HepG2 (cell line): ENCODE measurements at regions not wholly inside any gene's neighbourhood (a gene's known extent, or its start where the extent isn't known, plus 50 kb on each side); places are given as distances from the start of the nearest gene placed in this dataset.

Experiments used
- ATAC-seq: fragments of 200-7000 bp; cut with Tn5 transposase; 3 replicates; pipeline ENCODE4 v1.9.1; 2020; ENCODE audit warnings: mild to moderate bottlenecking, moderate library complexity
- BruUV-seq: library from RNA; stranded (reverse); fragments of 400-500 nt; replicated peaks from 2 replicates; lab custom pipeline; 2021; lab: Mats Ljungman, UMichigan
- CTCF ChIA-PET: fragments of 300-600 bp; formaldehyde crosslinking; extraction: SDS; loops from one replicate; lab custom pipeline; 2021; ENCODE audit warnings: low total read pairs, inconsistent platforms, low intra/inter-chr PET ratio; lab: Yijun Ruan, JAX
- POLR2A ChIA-PET: fragments of 350-600 bp; sonication (Branson Sonifier 250); formaldehyde crosslinking; loops from one replicate; lab custom pipeline; 2020; ENCODE audit warnings: antibody characterized with exemption, inconsistent platforms; lab: Yijun Ruan, JAX
- DNase-seq: peaks from one replicate; pipeline ENCODE4 v3.0.0-alpha.2; 2015; ENCODE audit warnings: low spot score
- FAIRE-seq: peaks from 3 replicates; lab custom pipeline; 2011; peaks lifted over from hg19 to GRCh38; lab: Jason Lieb, UNC
- H2AFZ ChIP-seq: one replicate; pipeline ENCODE4 v1.6.1; 2011; ENCODE audit warnings: low read length, inconsistent platforms
- H3K27ac ChIP-seq: fragments of 300-600 bp; 3 replicates; pipeline ENCODE4 v1.8.0; 2011; ENCODE audit warnings: mixed run types, mild to moderate bottlenecking, mixed read lengths, low read length, inconsistent platforms; ENCODE audit not compliant: insufficient read depth; ENCODE audit errors: extremely low read length
- H3K27me3 ChIP-seq, 2 experiments: fragments of 200-600 bp in 1 of 2; 2 replicates in 1 of 2; 3 replicates in 1 of 2; pipeline versions ENCODE4 v1.6.0 to v1.8.0; 2011; ENCODE audit warnings: low read length in 2 of 2, mild to moderate bottlenecking in 2 of 2, moderate library complexity in 2 of 2, inconsistent platforms in 1 of 2; ENCODE audit not compliant: insufficient read depth in 2 of 2, control insufficient read depth in 1 of 2
- H3K36me3 ChIP-seq, 2 experiments: fragments of 200-600 bp in 1 of 2; replicated peaks in 1 of 2; 2 replicates in 1 of 2; 3 replicates in 1 of 2; pipeline versions ENCODE4 v1.5.1 to v1.8.0; 2011; ENCODE audit warnings: low read length in 2 of 2, inconsistent platforms in 1 of 2; ENCODE audit not compliant: insufficient read depth in 2 of 2, control insufficient read depth in 1 of 2
- H3K4me1 ChIP-seq: 2 replicates; pipeline ENCODE4 v1.5.1; 2012; ENCODE audit warnings: low read length, inconsistent platforms; ENCODE audit not compliant: insufficient read depth
- H3K4me2 ChIP-seq: 2 replicates; pipeline ENCODE4 v1.6.0; 2011; ENCODE audit warnings: low read depth, low read length, inconsistent platforms
- H3K4me3 ChIP-seq, 3 experiments: fragments of 200-600 bp in 1 of 3; sonication (generic), shearing (Covaris generic) in 1 of 3; replicated peaks in 1 of 3; 2 replicates each; pipeline ENCODE4 v1.5.1; 2011 to 2016; ENCODE audit warnings: low read length in 3 of 3, inconsistent platforms in 2 of 3, low read depth in 2 of 3, mild to moderate bottlenecking in 2 of 3, control low read depth in 1 of 3, mixed read lengths in 1 of 3; ENCODE audit not compliant: insufficient read depth in 1 of 3
- H3K79me2 ChIP-seq: one replicate; pipeline ENCODE4 v1.6.1; 2011; ENCODE audit warnings: low read length, inconsistent platforms; ENCODE audit not compliant: insufficient read depth
- H3K9ac ChIP-seq: 2 replicates; pipeline ENCODE4 v1.6.0; 2011; ENCODE audit warnings: mild to moderate bottlenecking, low read depth, low read length, inconsistent platforms; ENCODE audit not compliant: insufficient read depth
- H3K9me3 ChIP-seq: 2 replicates; pipeline ENCODE4 v1.5.1; 2012; ENCODE audit warnings: mild to moderate bottlenecking, low read length
- H4K20me1 ChIP-seq: 2 replicates; pipeline ENCODE4 v1.6.0; 2011; ENCODE audit warnings: inconsistent platforms, mild to moderate bottlenecking, low read length, moderate library complexity; ENCODE audit not compliant: insufficient read depth
- ELF4 ChIP-seq: sonication (generic); formaldehyde crosslinking; IDR thresholded peaks from 2 replicates; pipeline ENCODE4 v1.5.0; 2020; ENCODE audit warnings: missing genetic modification reagents, mild to moderate bottlenecking, moderate library complexity, borderline replicate concordance
- ETS1 ChIP-seq: sonication (generic); formaldehyde crosslinking; IDR thresholded peaks from 2 replicates; pipeline ENCODE4 v1.4.0; 2020; ENCODE audit warnings: missing genetic modification reagents
- FOSL2 ChIP-seq: sonication (generic); formaldehyde crosslinking; IDR thresholded peaks from 2 replicates; pipeline ENCODE4 v1.4.0; 2020; ENCODE audit warnings: missing genetic modification reagents
- FOXC1 ChIP-seq: sonication (generic); formaldehyde crosslinking; IDR thresholded peaks from 2 replicates; pipeline ENCODE4 v1.8.0; 2022; ENCODE audit warnings: mild to moderate bottlenecking, missing genetic modification reagents, borderline replicate concordance
- KAT8 ChIP-seq: IDR thresholded peaks from 2 replicates; pipeline ENCODE4 v1.6.1; 2016; ENCODE audit warnings: missing genetic modification reagents, missing compliant biosample characterization
- NKX3-1 ChIP-seq: sonication (generic); formaldehyde crosslinking; IDR thresholded peaks from 2 replicates; pipeline ENCODE4 v1.5.0; 2020; ENCODE audit warnings: missing genetic modification reagents
- SAP130 ChIP-seq: IDR thresholded peaks from 2 replicates; pipeline ENCODE4 v1.6.1; 2016; ENCODE audit warnings: low read depth
- SOX6 ChIP-seq, 2 experiments: fragments of 450-650 bp in 1 of 2; sonication (generic) in 1 of 2; formaldehyde crosslinking in 1 of 2; IDR thresholded peaks; 2 replicates each; pipeline versions ENCODE4 v1.4.0 to v1.6.1; 2017 to 2020; ENCODE audit warnings: antibody characterized with exemption in 1 of 2, mild to moderate bottlenecking in 1 of 2, missing genetic modification reagents in 1 of 2
- SP4 ChIP-seq: sonication (generic); formaldehyde crosslinking; IDR thresholded peaks from 2 replicates; pipeline ENCODE4 v1.8.1; 2023; ENCODE audit warnings: mild to moderate bottlenecking, missing genetic modification reagents
- TEAD3 ChIP-seq: optimal IDR thresholded peaks from 2 replicates; pipeline ENCODE3; 2016; ENCODE audit warnings: borderline replicate concordance
- THRA ChIP-seq: sonication (generic); formaldehyde crosslinking; IDR thresholded peaks from 2 replicates; pipeline ENCODE4 v1.4.0; 2020; ENCODE audit warnings: missing genetic modification reagents, borderline replicate concordance
- ZNF12 ChIP-seq: sonication (generic); formaldehyde crosslinking; IDR thresholded peaks from 2 replicates; pipeline ENCODE4 v1.5.0; 2020; ENCODE audit warnings: missing genetic modification reagents
- ZNF326 ChIP-seq: sonication (generic); formaldehyde crosslinking; IDR thresholded peaks from 2 replicates; pipeline ENCODE4 v1.4.0; 2020; ENCODE audit warnings: missing genetic modification reagents, borderline replicate concordance
- ZNF503 ChIP-seq: sonication (generic); formaldehyde crosslinking; IDR thresholded peaks from 2 replicates; pipeline ENCODE4 v1.4.0; 2020; ENCODE audit warnings: missing genetic modification reagents
- ZNF513 ChIP-seq: sonication (generic); formaldehyde crosslinking; conservative IDR thresholded peaks from 2 replicates; pipeline ENCODE4 v1.5.0; 2020; ENCODE audit warnings: missing genetic modification reagents
- ZNF691 ChIP-seq: sonication (generic); formaldehyde crosslinking; IDR thresholded peaks from 2 replicates; pipeline ENCODE4 v1.4.0; 2020; ENCODE audit warnings: missing genetic modification reagents, low read depth, mild to moderate bottlenecking, borderline replicate concordance
- ZNF781 ChIP-seq: sonication (generic); formaldehyde crosslinking; IDR thresholded peaks from 2 replicates; pipeline ENCODE4 v1.5.1; 2020; ENCODE audit warnings: borderline replicate concordance, mild to moderate bottlenecking, missing genetic modification reagents; ENCODE audit errors: not compliant biosample characterization
- WGBS: methylation state at CpG from one replicate; pipeline ENCODE4 v1.1.6; 2017; ENCODE audit warnings: low lambda C conversion rate; 5-methylcytosine and 5-hydroxymethylcytosine counted together
- in situ Hi-C: cut with HindIII; loops from 2 replicates; pipeline ENCODE4 v1.10.0; 2017; ENCODE audit warnings: low pct_unique_long_range_greater_than_20kb; ENCODE audit not compliant: extremely low pct_ligation_motif_present
- intact Hi-C: fragments of 100-400 bp; cut with micrococcal nuclease; formaldehyde crosslinking; loops from one replicate; pipeline ENCODE4 v1.10.0; 2022; ENCODE audit not compliant: unreplicated experiment

- ATAC-seq (peak; percentile 99), DNase-seq (peak; percentile 81), FAIRE-seq (peak; percentile 79)
- H3K79me2 ChIP-seq = no peaks in the 10 kb centered on the region
- no peak overlapping the region for H2AFZ ChIP-seq
- BruUV-seq = no TSS peak
- H3K9me3 ChIP-seq = no peaks in the 10 kb centered on the region
- no peak overlapping the region for H3K9ac ChIP-seq
- H3K4me1 ChIP-seq = no peaks in the 10 kb centered on the region
- no peak overlapping the region for H3K4me2 ChIP-seq
- H4K20me1 ChIP-seq = no peaks in the 10 kb centered on the region
- no peak overlapping the region for H3K4me3 ChIP-seq
- H3K27me3 ChIP-seq = peaks cover 5 to 56% of the 10 kb centered on the region in 2 experiments; a peak in 4 of 5 replicates
- intact Hi-C loops = loop anchor here (1.0 to 2.0 kb wide), 2 partner anchors 120 to 333 kb away; no protein-coding TSS in a partner anchor
- ChIA-PET CTCF (interaction anchor here (0.9 to 1.3 kb wide), 2 partner anchors 65 to 333 kb away, joined by 4 to 5 read pairs; no protein-coding TSS in a partner anchor), POLR2A (interaction anchor here (0.6 to 1.2 kb wide), 2 partner anchors 57 to 121 kb away, joined by 4 to 6 read pairs; no protein-coding TSS in a partner anchor)
- H3K36me3 ChIP-seq = no peaks in the 10 kb centered on the region
- H3K27ac ChIP-seq = no peak overlapping the region
- WGBS = 3% methylated on average over 3 of the region's 3 CpGs
- in situ Hi-C loops = no loop called here
- peak; percentile 54 for TF ChIP-seq ZNF12 (CRISPR knock-in tag)
- peak; percentile 81 for TF ChIP-seq TEAD3 (CRISPR knock-in tag)
- TF ChIP-seq ZNF513 = no peak
- no peak for TF ChIP-seq ELF4 (CRISPR knock-in tag)
- no peak for TF ChIP-seq ZNF503 (CRISPR knock-in tag)
- TF ChIP-seq FOSL2 (CRISPR knock-in tag) = peak; percentile 56
- no peak for TF ChIP-seq SOX6 (IDR thresholded peaks at IDR 0.05)
- peak; percentile 54; the same call in 1 of the 2 replicates for TF ChIP-seq SOX6 (CRISPR knock-in tag; IDR thresholded peaks at IDR 0.05)
- no peak for TF ChIP-seq SP4 (CRISPR knock-in tag)
- TF ChIP-seq ZNF691 = peak; percentile 40; the same call in 1 of the 2 replicates
- TF ChIP-seq NKX3-1 (CRISPR knock-in tag) = no peak
- no peak for TF ChIP-seq FOXC1 (CRISPR knock-in tag)
- no peak for TF ChIP-seq ZNF326 (CRISPR knock-in tag)
- TF ChIP-seq THRA (CRISPR knock-in tag) = peak; percentile 57
- no peak for TF ChIP-seq ZNF781 (CRISPR knock-in tag)
- TF ChIP-seq SAP130 (CRISPR knock-in tag) = peak; percentile 29; the same call in 1 of the 2 replicates
- TF ChIP-seq ETS1 (CRISPR knock-in tag) = no peak
- peak; percentile 35; the same call in 1 of the 2 replicates for TF ChIP-seq KAT8
Measured at GRCh38 chr20:34190679-34191090, 50.5 kb upstream of the ASIP start.
